ENCODE measurements at regions not wholly inside any gene's neighbourhood (a gene's known extent, or its start where the extent isn't known, plus 50 kb on each side); places are given as distances from the start of the nearest gene placed in this dataset.

DNA sequence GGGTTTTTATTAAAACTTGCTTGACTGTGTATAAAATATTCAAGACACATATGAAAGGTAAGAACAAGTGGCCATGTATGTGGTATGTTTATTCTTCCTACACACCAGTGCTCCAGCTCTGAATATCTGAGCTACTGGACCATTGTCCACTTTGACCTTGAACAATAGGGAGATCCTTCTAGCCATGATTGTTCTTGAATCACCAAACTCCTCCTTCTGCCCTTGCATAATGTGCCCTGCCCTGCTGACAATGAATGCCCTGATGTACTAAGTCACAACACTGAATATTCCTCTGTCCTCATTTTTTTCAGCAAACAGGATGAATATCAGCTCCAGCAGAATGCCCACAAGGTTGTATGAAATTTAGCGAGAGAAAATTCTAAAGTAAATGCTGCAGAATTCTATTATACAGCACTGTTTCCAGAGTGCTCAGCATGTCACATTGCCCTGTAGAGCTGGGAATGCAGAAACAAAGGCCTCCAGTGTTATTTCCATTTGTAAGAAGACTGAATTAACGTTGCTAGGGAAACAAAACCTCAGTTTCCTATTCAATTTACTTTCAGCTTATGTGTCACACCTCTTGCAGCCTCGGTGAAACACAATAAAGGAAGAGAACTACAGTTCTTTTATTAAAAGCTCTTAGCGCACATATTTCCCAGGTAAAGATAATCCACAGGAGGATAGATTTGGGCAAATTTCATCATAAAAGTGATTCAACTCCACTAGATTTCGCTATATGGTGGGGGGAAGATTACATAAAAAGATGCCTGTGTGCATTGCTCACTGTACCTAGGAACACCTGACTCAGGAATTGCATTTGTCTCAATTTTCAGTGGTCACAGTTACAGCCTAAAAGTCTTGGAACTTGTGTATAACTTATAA lies 187.4 kb upstream of the ATP1B1 start:
- no peak for ATAC-seq

DNA sequence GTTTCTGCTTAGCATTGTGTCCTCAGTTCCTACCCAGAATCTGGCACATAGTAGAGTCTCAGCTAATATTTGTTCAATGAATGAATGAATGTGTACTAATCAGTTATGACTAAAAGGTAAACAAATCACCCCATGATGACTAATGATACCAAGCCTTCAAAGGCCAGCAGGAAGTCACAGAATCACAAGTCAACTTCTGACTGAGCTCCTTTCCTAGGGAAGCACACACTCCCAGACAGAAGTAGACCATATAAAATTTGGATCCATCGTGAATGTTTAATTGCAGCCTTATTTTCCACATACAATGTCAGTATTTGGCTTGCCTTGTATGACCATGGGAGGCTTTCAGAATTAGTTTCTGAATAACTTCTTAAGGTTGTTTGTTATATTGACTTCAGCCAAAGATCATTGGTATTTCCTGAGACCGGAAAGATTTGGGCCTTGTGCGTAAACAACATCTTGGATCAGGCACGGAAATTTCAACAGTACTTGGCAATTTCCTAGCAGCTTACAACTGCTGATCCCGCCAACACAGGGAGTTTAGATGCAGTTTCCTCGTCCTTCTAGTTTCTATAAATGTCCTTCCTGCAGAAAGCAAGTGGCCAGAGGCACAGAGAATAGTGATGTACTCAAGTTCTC lies 185.9 kb upstream of the ATP1B1 start:
- Histone ChIP-seq H3K27me3 (no peaks in the 10 kb centered on the region), H3K36me3 (no peaks in the 10 kb centered on the region), H3K9me3 (no peaks in the 10 kb centered on the region), H3K4me1 (peaks cover 0 to 46% (median 17%) of the 10 kb centered on the region in 9 donors), H3K4me3 (no peak overlapping the region), H3K27ac (peak overlapping the region; percentile 33 to 80 (median 68))
- 37 to 51% methylated on average over 6 of the region's 6 CpGs for WGBS, 2 donors
- TF ChIP-seq, protein P1, sequence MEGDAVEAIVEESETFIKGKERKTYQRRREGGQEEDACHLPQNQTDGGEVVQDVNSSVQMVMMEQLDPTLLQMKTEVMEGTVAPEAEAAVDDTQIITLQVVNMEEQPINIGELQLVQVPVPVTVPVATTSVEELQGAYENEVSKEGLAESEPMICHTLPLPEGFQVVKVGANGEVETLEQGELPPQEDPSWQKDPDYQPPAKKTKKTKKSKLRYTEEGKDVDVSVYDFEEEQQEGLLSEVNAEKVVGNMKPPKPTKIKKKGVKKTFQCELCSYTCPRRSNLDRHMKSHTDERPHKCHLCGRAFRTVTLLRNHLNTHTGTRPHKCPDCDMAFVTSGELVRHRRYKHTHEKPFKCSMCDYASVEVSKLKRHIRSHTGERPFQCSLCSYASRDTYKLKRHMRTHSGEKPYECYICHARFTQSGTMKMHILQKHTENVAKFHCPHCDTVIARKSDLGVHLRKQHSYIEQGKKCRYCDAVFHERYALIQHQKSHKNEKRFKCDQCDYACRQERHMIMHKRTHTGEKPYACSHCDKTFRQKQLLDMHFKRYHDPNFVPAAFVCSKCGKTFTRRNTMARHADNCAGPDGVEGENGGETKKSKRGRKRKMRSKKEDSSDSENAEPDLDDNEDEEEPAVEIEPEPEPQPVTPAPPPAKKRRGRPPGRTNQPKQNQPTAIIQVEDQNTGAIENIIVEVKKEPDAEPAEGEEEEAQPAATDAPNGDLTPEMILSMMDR (IDR thresholded peaks at IDR 0.05), result no peak
- ATAC-seq, result peak; percentile 70 to 93 (median 88)
- intact Hi-C loops (cut with DNase I), result loop anchor here in 1 of 10 donors (5.0 kb wide), 1 partner anchor 52 kb away; no protein-coding TSS in a partner anchor
- DNase-seq, result peak in 1 of 2 donors; percentile 58

More for the DNA sequence above, 187.4 kb upstream of the ATP1B1 start:
- H3K4me1 ChIP-seq, result peaks cover 0 to 46% (median 17%) of the 10 kb centered on the region in 9 donors
- H3K9me3 ChIP-seq, result no peaks in the 10 kb centered on the region
- TF ChIP-seq, protein P1 (IDR thresholded peaks at IDR 0.05), result no peak
- DNase-seq, result no peak
- intact Hi-C loops (cut with DNase I), result no loop called here
- no peak overlapping the region for H3K4me3 ChIP-seq
- WGBS, 2 donors, result 79 to 82% methylated on average over 5 of the region's 5 CpGs
- no peaks in the 10 kb centered on the region for H3K36me3 ChIP-seq
- H3K27ac ChIP-seq, result peak overlapping the region in 1 of 10 donors; percentile 75
- H3K27me3 ChIP-seq, result no peaks in the 10 kb centered on the region

DNA sequence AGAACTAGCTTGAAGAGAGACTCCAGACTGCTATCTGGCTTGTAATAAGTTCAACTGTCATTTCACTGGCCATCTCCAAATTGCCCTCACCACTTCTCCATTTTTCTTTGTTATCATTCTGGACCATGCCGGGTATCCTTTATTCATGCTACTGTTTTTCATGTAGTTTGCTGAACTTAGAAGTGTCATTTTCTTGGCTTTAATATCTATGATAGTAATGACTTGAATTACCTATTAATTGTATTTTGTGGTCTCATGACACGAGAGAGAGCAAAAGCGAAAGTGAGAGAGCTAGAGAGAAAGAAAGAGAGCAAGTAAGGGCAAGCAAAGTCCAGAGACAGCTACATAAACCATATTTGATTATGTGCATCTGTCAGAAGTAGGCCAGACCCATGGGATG lies 184.9 kb upstream of the ATP1B1 start:
- DNase-seq (no peak), ATAC-seq (peak in 1 of 8 donors; percentile 9)
- WGBS, 2 donors, result 69 to 78% methylated on average over 3 of the region's 3 CpGs
- intact Hi-C loops (cut with DNase I), result loop anchor here in 1 of 10 donors (5.0 kb wide), 1 partner anchor 51 kb away; no protein-coding TSS in a partner anchor
- TF ChIP-seq, protein P1 (IDR thresholded peaks at IDR 0.05), result no peak
- peaks cover 0 to 46% (median 17%) of the 10 kb centered on the region in 9 donors for H3K4me1 ChIP-seq
- no peaks in the 10 kb centered on the region for H3K27me3 ChIP-seq
- H3K4me3 ChIP-seq, result no peak overlapping the region
- H3K36me3 ChIP-seq, result no peaks in the 10 kb centered on the region
- no peaks in the 10 kb centered on the region for H3K9me3 ChIP-seq
- peak overlapping the region in 8 of 10 donors; percentile 54 to 80 (median 70) for H3K27ac ChIP-seq

DNA sequence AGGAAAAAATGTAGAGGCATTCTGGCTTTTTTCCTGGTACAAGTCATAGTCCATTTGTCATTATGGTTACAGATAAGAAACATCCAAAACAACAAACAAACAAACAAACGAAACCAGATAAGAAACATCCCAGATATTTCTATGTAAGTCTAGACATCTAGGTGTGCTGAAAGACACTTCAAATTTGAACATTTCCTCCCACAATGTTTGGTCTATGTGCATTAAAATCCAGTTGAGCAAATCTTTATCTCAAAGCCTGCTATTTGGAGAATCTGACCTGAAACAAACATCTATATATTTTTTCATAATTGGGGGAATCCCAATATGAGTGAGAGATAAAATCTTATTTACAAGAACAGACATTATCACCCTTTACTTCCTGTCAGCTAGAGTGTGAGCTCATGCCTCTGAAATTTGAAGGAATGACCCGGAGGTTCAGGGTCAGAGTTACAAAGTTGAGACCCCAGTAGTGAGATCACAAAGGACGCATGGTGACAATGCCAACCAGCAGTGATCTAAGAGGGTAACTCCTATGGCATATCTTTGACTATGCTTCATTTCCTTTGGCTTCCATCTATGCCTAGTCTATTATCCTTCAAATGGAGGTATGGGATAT lies 182.9 kb upstream of the ATP1B1 start:
- Histone ChIP-seq H3K27me3 (no peaks in the 10 kb centered on the region), H3K9me3 (no peaks in the 10 kb centered on the region), H3K4me3 (no peak overlapping the region), H3K4me1 (peaks cover 0 to 36% (median 17%) of the 10 kb centered on the region in 9 donors), H3K27ac (no peak overlapping the region), H3K36me3 (no peaks in the 10 kb centered on the region)
- no peak for ATAC-seq
- TF ChIP-seq, protein P1 (IDR thresholded peaks at IDR 0.05), result no peak
- WGBS, 2 donors, result 64 to 76% methylated on average over 3 of the region's 3 CpGs
- DNase-seq, result no peak
- intact Hi-C loops (cut with DNase I), result loop anchor here in 1 of 10 donors (5.0 kb wide), 1 partner anchor 49 kb away; no protein-coding TSS in a partner anchor

Measured in heart right ventricle (tissue), 16 donors.